Caco-2 (cell line): ENCODE measurements at regions not wholly inside any gene's neighbourhood (a gene's known extent, or its start where the extent isn't known, plus 50 kb on each side); places are given as distances from the start of the nearest gene placed in this dataset.

Experiments used
- BruUV-seq: library from RNA; stranded (reverse); fragments of 400-500 nt; replicated peaks from 2 replicates; lab custom pipeline; 2021; lab: Mats Ljungman, UMichigan
- CTCF ChIA-PET: fragments of 300-600 bp; sonication (Branson Sonifier 250); formaldehyde crosslinking; loops from one replicate; lab custom pipeline; 2022; ENCODE audit warnings: antibody characterized with exemption; lab: Charles Lee
- POLR2A ChIA-PET: fragments of 300-600 bp; sonication (Branson Sonifier 250); formaldehyde crosslinking; loops from one replicate; lab custom pipeline; 2022; ENCODE audit warnings: antibody characterized with exemption; lab: Charles Lee
- DNase-seq, 2 experiments: peaks; one replicate each; pipeline versions ENCODE4 v3.0.0 to v3.0.0-alpha.2; 2020 to 2022
- H3K27me3 ChIP-seq: replicated peaks from 2 replicates; pipeline ENCODE4 v1.6.0; 2011; ENCODE audit warnings: low read length; ENCODE audit not compliant: control insufficient read depth, insufficient read depth
- H3K36me3 ChIP-seq: 2 replicates; pipeline ENCODE4 v1.5.1; 2011; ENCODE audit warnings: low read length; ENCODE audit not compliant: control insufficient read depth, insufficient read depth
- H3K4me1 ChIP-seq: fragments of 250-450 bp; sonication (Bioruptor Pico); 2 replicates; pipeline ENCODE4 v1.5.1; 2020; ENCODE audit warnings: mild to moderate bottlenecking
- H3K4me3 ChIP-seq: 2 replicates; pipeline ENCODE4 v1.5.1; 2011; ENCODE audit warnings: low read depth, mild to moderate bottlenecking, control low read depth, low read length
- H3K9me3 ChIP-seq: fragments of 250-450 bp; sonication (Bioruptor Pico); 2 replicates; pipeline ENCODE4 v1.5.1; 2020; ENCODE audit warnings: mild to moderate bottlenecking, moderate library complexity
- H3K27ac Mint-ChIP-seq: one replicate; pipeline ENCODE4 v1.8.0; 2022; ENCODE audit warnings: mixed read lengths; ENCODE audit not compliant: unreplicated experiment
- H3K27me3 Mint-ChIP-seq: one replicate; pipeline ENCODE4 v1.8.0; 2022; ENCODE audit warnings: mixed read lengths; ENCODE audit not compliant: insufficient read depth, unreplicated experiment
- H3K36me3 Mint-ChIP-seq: one replicate; pipeline ENCODE4 v1.8.0; 2022; ENCODE audit warnings: mild to moderate bottlenecking, mixed read lengths; ENCODE audit not compliant: insufficient read depth, unreplicated experiment
- H3K4me1 Mint-ChIP-seq: one replicate; pipeline ENCODE4 v1.8.0; 2022; ENCODE audit warnings: low read depth, mixed read lengths; ENCODE audit not compliant: unreplicated experiment
- H3K4me3 Mint-ChIP-seq: one replicate; pipeline ENCODE4 v1.8.0; 2022; ENCODE audit warnings: mild to moderate bottlenecking, moderate library complexity, mixed read lengths; ENCODE audit not compliant: unreplicated experiment
- H3K9me3 Mint-ChIP-seq: one replicate; pipeline ENCODE4 v1.8.0; 2022; ENCODE audit warnings: mixed read lengths; ENCODE audit not compliant: unreplicated experiment
- CTCF ChIP-seq, 2 experiments: fragments of 200-600 bp in 1 of 2; IDR thresholded peaks; 1 replicate in 1 of 2; 2 replicates in 1 of 2; pipeline versions ENCODE4 v1.5.1 to v1.8.0; 2011 to 2022; ENCODE audit warnings: antibody characterized with exemption in 1 of 2, control low read depth in 1 of 2, inconsistent platforms in 1 of 2, low read depth in 1 of 2, low read length in 1 of 2, mild to moderate bottlenecking in 1 of 2, moderate library complexity in 1 of 2; ENCODE audit not compliant: insufficient read depth in 1 of 2, severe bottlenecking in 1 of 2, unreplicated experiment in 1 of 2
- intact Hi-C: fragments of 100-400 bp; cut with micrococcal nuclease; formaldehyde crosslinking; loops from one replicate; pipeline ENCODE4 v1.10.0; 2022; ENCODE audit not compliant: unreplicated experiment

DNA sequence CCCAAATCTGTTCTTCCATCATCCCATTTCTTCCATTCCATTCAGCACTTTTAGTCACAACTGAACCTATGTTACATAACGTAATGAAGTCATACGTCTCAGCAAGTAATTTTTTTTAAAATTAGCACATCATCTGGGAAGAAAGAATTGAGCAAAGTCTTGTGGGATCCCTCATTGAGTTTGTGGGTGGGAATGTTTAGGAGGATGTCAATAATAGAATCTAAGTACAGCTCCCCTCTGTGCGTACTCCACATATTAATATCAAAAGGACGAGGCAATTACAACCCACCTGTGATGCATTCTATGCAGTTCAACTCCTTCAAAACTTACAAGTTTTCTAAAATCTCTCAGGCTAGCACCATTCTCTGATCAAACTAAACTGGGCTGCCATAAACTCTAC lies 526.3 kb downstream of the AGTPBP1 start:
- H3K27ac Mint-ChIP-seq = no peak overlapping the region
- H3K27me3 Mint-ChIP-seq = peaks cover 7% of the 10 kb centered on the region
- Histone ChIP-seq H3K9me3 (no peaks in the 10 kb centered on the region), H3K36me3 (no peaks in the 10 kb centered on the region), H3K4me1 (no peaks in the 10 kb centered on the region), H3K27me3 (no peaks in the 10 kb centered on the region), H3K4me3 (no peak overlapping the region)
- POLR2A ChIA-PET = no interaction called here
- BruUV-seq = no TSS peak
- H3K4me1 Mint-ChIP-seq = no peaks in the 10 kb centered on the region
- DNase-seq = no peak
- CTCF ChIA-PET = no interaction called here
- no peak for TF ChIP-seq CTCF (IDR thresholded peaks at IDR 0.05; ENCODE audit: insufficient read depth in 1 of 2, low read depth in 1 of 2, low read length in 1 of 2, severe bottlenecking in 1 of 2, unreplicated experiment in 1 of 2)
- intact Hi-C loops = no loop called here
- H3K36me3 Mint-ChIP-seq = no peaks in the 10 kb centered on the region
- no peaks in the 10 kb centered on the region for H3K9me3 Mint-ChIP-seq
- no peak overlapping the region for H3K4me3 Mint-ChIP-seq

GRCh38 chr9:85213650-85214607 lies 527.8 kb downstream of the AGTPBP1 start:
- DNase-seq = no peak
- ChIA-PET POLR2A (no interaction called here), CTCF (no interaction called here)
- TF ChIP-seq CTCF (IDR thresholded peaks at IDR 0.05; ENCODE audit: insufficient read depth in 1 of 2, low read depth in 1 of 2, low read length in 1 of 2, severe bottlenecking in 1 of 2, unreplicated experiment in 1 of 2) = no peak
- Histone ChIP-seq H3K4me1 (no peaks in the 10 kb centered on the region), H3K4me3 (no peak overlapping the region), H3K36me3 (no peaks in the 10 kb centered on the region), H3K9me3 (no peaks in the 10 kb centered on the region), H3K27me3 (no peaks in the 10 kb centered on the region)
- intact Hi-C loops = no loop called here
- H3K27ac Mint-ChIP-seq = no peak overlapping the region
- no peaks in the 10 kb centered on the region for H3K9me3 Mint-ChIP-seq
- H3K36me3 Mint-ChIP-seq = no peaks in the 10 kb centered on the region
- H3K4me1 Mint-ChIP-seq = no peaks in the 10 kb centered on the region
- no peak overlapping the region for H3K4me3 Mint-ChIP-seq
- no TSS peak for BruUV-seq
- peaks cover 7% of the 10 kb centered on the region for H3K27me3 Mint-ChIP-seq

GRCh38 chr9:85212887-85213286 lies 528.9 kb downstream of the AGTPBP1 start:
- no peaks in the 10 kb centered on the region for H3K4me1 Mint-ChIP-seq
- Histone ChIP-seq H3K36me3 (no peaks in the 10 kb centered on the region), H3K27me3 (no peaks in the 10 kb centered on the region), H3K4me3 (no peak overlapping the region), H3K4me1 (no peaks in the 10 kb centered on the region), H3K9me3 (no peaks in the 10 kb centered on the region)
- H3K36me3 Mint-ChIP-seq = no peaks in the 10 kb centered on the region
- DNase-seq = no peak
- BruUV-seq = no TSS peak
- ChIA-PET CTCF (no interaction called here), POLR2A (no interaction called here)
- no peak overlapping the region for H3K27ac Mint-ChIP-seq
- H3K9me3 Mint-ChIP-seq = no peaks in the 10 kb centered on the region
- intact Hi-C loops = no loop called here
- no peak for TF ChIP-seq CTCF (IDR thresholded peaks at IDR 0.05; ENCODE audit: insufficient read depth in 1 of 2, low read depth in 1 of 2, low read length in 1 of 2, severe bottlenecking in 1 of 2, unreplicated experiment in 1 of 2)
- H3K27me3 Mint-ChIP-seq = peaks cover 7% of the 10 kb centered on the region
- H3K4me3 Mint-ChIP-seq = no peak overlapping the region
